GM10248 (cell line): ENCODE measurements at regions not wholly inside any gene's neighbourhood (a gene's known extent, or its start where the extent isn't known, plus 50 kb on each side); places are given as distances from the start of the nearest gene placed in this dataset.

Source experiments
- CTCF ChIA-PET: fragments of 300-600 bp; sonication (Branson Sonifier 250); formaldehyde crosslinking; extraction: SDS; loops from one replicate; lab custom pipeline; 2021; ENCODE audit warnings: antibody characterized with exemption; lab: Yijun Ruan, JAX
- POLR2A ChIA-PET: fragments of 350-650 bp; sonication (Branson Sonifier 250); formaldehyde crosslinking; extraction: SDS; loops from one replicate; lab custom pipeline; 2020; ENCODE audit warnings: antibody characterized with exemption; lab: Yijun Ruan, JAX
- DNase-seq: peaks from one replicate; pipeline ENCODE4 v3.0.0; 2012; ENCODE audit errors: extremely low spot score
- CTCF ChIP-seq: IDR thresholded peaks from 2 replicates; pipeline ENCODE4 v1.5.1; 2012; ENCODE audit warnings: mild to moderate bottlenecking, low read depth; ENCODE audit errors: extremely low read depth, missing control alignments, control extremely low read depth

DNA sequence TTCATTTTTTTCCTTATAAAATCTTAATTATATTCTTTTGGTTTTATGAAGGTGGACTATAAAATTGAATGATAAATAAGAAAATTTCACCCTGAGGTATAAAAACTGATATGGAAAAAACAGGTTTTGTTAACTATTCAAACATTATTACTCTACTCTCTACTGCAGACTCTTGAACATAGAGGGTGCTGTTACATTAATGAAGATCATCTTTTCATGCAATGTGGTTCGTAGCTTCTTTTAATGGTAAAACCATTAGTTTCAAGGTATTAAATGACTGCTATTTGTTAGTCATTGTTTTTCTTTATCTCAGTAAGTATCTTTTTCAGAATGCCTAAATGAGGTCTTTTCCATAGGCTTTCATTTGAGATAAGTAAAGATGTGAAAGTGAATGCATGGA lies 510.4 kb downstream of the SLC16A7 start:
- CTCF ChIA-PET = no interaction called here
- TF ChIP-seq CTCF = no peak
- DNase-seq = no peak
- POLR2A ChIA-PET = no interaction called here

- POLR2A ChIA-PET = no interaction called here
- DNase-seq = no peak
- no peak for TF ChIP-seq CTCF
- CTCF ChIA-PET = no interaction called here
Measured at GRCh38 chr12:60107992-60108391, 512.2 kb downstream of the SLC16A7 start.

DNA sequence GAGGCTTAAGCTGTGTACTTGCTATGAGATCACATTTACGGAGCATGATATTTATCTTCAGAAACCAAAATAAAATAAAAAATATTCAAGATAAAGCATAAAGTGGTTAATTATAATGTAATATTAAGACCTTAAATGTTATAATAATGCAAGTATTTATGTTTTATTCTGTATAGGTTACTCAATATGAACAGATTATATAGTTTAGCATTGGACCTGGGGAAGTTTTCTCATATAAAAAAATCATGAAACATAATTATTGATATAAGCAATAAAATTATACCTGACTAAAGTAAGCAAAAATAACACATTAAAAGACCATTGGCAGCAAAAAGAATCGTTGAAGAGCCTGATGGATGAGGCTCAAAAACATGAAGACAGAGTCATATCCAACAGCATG lies 516.2 kb downstream of the SLC16A7 start:
- TF ChIP-seq CTCF = no peak
- ChIA-PET CTCF (interaction anchor here (1.0 kb wide), 1 partner anchor 21 kb away, joined by 3 read pairs; no protein-coding TSS in a partner anchor), POLR2A (interaction anchor here (0.6 kb wide), 1 partner anchor 9 kb away, joined by 3 read pairs; no protein-coding TSS in a partner anchor)
- no peak for DNase-seq

DNA sequence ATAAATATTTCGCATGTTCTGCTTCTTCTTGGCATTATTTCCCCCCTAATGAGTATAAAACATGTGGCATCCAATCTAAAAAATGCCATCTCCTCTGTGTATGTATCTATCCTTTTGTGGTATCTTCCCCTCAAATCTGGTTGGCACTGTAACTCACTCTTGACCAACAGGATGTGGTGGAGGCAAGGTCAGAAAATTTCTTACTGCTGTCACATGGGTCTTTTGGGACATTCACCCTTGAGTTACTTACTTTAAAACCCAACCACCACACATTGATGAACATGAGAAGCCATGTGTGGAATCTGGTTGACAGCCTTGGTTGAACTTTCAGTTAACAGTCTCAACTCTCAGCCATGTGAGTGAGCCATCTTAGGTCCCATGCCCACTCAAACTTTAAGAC lies 516.9 kb downstream of the SLC16A7 start:
- no peak for TF ChIP-seq CTCF
- POLR2A ChIA-PET = no interaction called here
- DNase-seq = no peak
- CTCF ChIA-PET = no interaction called here

DNA sequence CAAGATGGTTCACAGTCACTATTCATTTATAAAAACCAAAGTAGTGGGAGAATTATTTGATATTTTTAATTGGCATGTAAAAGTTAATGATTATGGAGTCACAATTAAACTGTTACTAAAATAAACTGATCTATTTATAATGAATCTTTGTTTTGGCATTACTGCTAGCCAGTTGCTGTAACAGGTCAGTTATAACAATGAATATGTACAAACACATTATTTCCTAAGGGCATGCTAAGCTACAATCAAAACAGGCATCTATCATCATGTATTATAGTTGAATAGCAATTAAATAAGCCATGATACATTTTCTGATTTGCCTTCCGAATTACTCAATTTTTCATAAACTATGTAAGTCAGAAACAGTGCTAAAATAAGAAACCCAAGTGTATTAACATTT lies 518.3 kb downstream of the SLC16A7 start:
- ChIA-PET CTCF (no interaction called here), POLR2A (no interaction called here)
- no peak for DNase-seq
- no peak for TF ChIP-seq CTCF

GRCh38 chr12:60119327-60119726 lies 523.5 kb downstream of the SLC16A7 start:
- TF ChIP-seq CTCF = no peak
- ChIA-PET POLR2A (no interaction called here), CTCF (interaction anchor here (1.4 kb wide), 1 partner anchor 13 kb away, joined by 3 read pairs; no protein-coding TSS in a partner anchor)
- no peak for DNase-seq
